Neural cell (in vitro differentiated cells): ENCODE measurements at regions not wholly inside any gene's neighbourhood (a gene's known extent, or its start where the extent isn't known, plus 50 kb on each side); places are given as distances from the start of the nearest gene placed in this dataset.
"Not testable (repeated sequence)": the region's sequence is repeated elsewhere in the genome, so short reads cannot be mapped to it uniquely, and the experiment has no call there.

Source experiments
- H2AFZ ChIP-seq: fragments of 200-600, 300-800 bp; sonication (generic), shearing (Covaris generic); 2 replicates; pipeline ENCODE4 v1.6.0; 2014; ENCODE audit warnings: low read depth, mild to moderate bottlenecking, antibody characterized with exemption, low read length, moderate library complexity
- H3F3A ChIP-seq: fragments of 200-600 bp; shearing (Covaris generic); 2 replicates; pipeline ENCODE4 v1.6.1; 2016; ENCODE audit warnings: mild to moderate bottlenecking, moderate library complexity, mixed read lengths, antibody characterized with exemption, low read length; ENCODE audit not compliant: insufficient read depth, poor library complexity, severe bottlenecking
- H3K27ac ChIP-seq: fragments of 200-600, 300-800 bp; sonication (generic), shearing (Covaris generic); 2 replicates; pipeline ENCODE4 v1.5.1; 2014; ENCODE audit warnings: mild to moderate bottlenecking, low read length, moderate library complexity
- H3K27me3 ChIP-seq: fragments of 300-800, 200-600 bp; sonication (generic), shearing (Covaris generic); 2 replicates; pipeline ENCODE4 v1.6.0; 2014; ENCODE audit warnings: mild to moderate bottlenecking, low read depth, low read length, moderate library complexity; ENCODE audit not compliant: insufficient read depth
- H3K36me3 ChIP-seq: fragments of 300-800, 200-600 bp; sonication (generic), shearing (Covaris generic); 2 replicates; pipeline ENCODE4 v1.5.1; 2014; ENCODE audit warnings: mild to moderate bottlenecking, antibody characterized with exemption, low read length, moderate library complexity; ENCODE audit not compliant: insufficient read depth
- H3K4me2 ChIP-seq: fragments of 300-800, 200-600 bp; sonication (generic), shearing (Covaris generic); 2 replicates; pipeline ENCODE4 v1.6.0; 2014; ENCODE audit warnings: mild to moderate bottlenecking, low read length
- H3K4me3 ChIP-seq: fragments of 300-800, 200-600 bp; sonication (generic), shearing (Covaris generic); 2 replicates; pipeline ENCODE4 v1.5.1; 2014; ENCODE audit warnings: mild to moderate bottlenecking, low read length, moderate library complexity
- H3K79me2 ChIP-seq: fragments of 200-600 bp; shearing (Covaris generic); replicated peaks from 2 replicates; pipeline ENCODE4 v1.6.0; 2014; ENCODE audit warnings: mild to moderate bottlenecking, low read length, moderate library complexity; ENCODE audit not compliant: insufficient read depth
- H3K9ac ChIP-seq: fragments of 300-800, 200-600 bp; sonication (generic), shearing (Covaris generic); 2 replicates; pipeline ENCODE4 v1.6.1; 2016; ENCODE audit warnings: mild to moderate bottlenecking, low read length, mixed read lengths
- H3K9me2 ChIP-seq: fragments of 200-600 bp; shearing (Covaris generic); 2 replicates; pipeline ENCODE4 v1.6.1; 2016; ENCODE audit warnings: mild to moderate bottlenecking, low read length, mixed read lengths; ENCODE audit not compliant: insufficient read depth
- H3K9me3 ChIP-seq: fragments of 200-600, 300-800 bp; sonication (generic), shearing (Covaris generic); 2 replicates; pipeline ENCODE4 v1.6.1; 2016; ENCODE audit warnings: mild to moderate bottlenecking, mixed run types, low read length, moderate library complexity, mixed read lengths
- H4K20me1 ChIP-seq: fragments of 200-600 bp; shearing (Covaris generic); 2 replicates; pipeline ENCODE4 v1.6.1; 2016; ENCODE audit warnings: mild to moderate bottlenecking, mixed run types; ENCODE audit not compliant: insufficient read depth
- CTCF ChIP-seq: fragments of 450-650 bp; IDR thresholded peaks from 2 replicates; pipeline ENCODE4 v1.5.1; 2014; ENCODE audit warnings: antibody characterized with exemption, mild to moderate bottlenecking, moderate library complexity; ENCODE audit not compliant: poor library complexity, severe bottlenecking
- EP300 ChIP-seq: fragments of 450-650 bp; conservative IDR thresholded peaks from 2 replicates; pipeline ENCODE4 v1.6.1; 2014; ENCODE audit warnings: antibody characterized with exemption, mild to moderate bottlenecking, moderate library complexity; ENCODE audit not compliant: poor library complexity, severe bottlenecking
- EZH2 ChIP-seq: fragments of 200-600, 300-800 bp; shearing (Covaris generic), sonication (generic); IDR thresholded peaks from 2 replicates; pipeline ENCODE4 v1.6.1; 2014; ENCODE audit warnings: antibody characterized with exemption, low read length, borderline replicate concordance, mild to moderate bottlenecking; ENCODE audit not compliant: insufficient read depth, poor library complexity, severe bottlenecking
- MXI1 ChIP-seq: fragments of 450-650 bp; conservative IDR thresholded peaks from 2 replicates; pipeline ENCODE4 v1.6.1; 2014; ENCODE audit warnings: antibody characterized with exemption, mild to moderate bottlenecking; ENCODE audit not compliant: poor library complexity, severe bottlenecking
- POLR2AphosphoS5 ChIP-seq: IDR thresholded peaks from 2 replicates; pipeline ENCODE4 v1.6.1; 2012
- RAD21 ChIP-seq: fragments of 450-650 bp; conservative IDR thresholded peaks from 2 replicates; pipeline ENCODE4 v1.6.1; 2014; ENCODE audit warnings: antibody characterized with exemption, mild to moderate bottlenecking, moderate library complexity
- REST ChIP-seq: IDR thresholded peaks from 2 replicates; pipeline ENCODE4 v1.6.1; 2012; ENCODE audit warnings: borderline replicate concordance
- SMC3 ChIP-seq: fragments of 450-650 bp; conservative IDR thresholded peaks from 2 replicates; pipeline ENCODE4 v1.6.1; 2014; ENCODE audit warnings: antibody characterized with exemption, mild to moderate bottlenecking, moderate library complexity; ENCODE audit not compliant: poor library complexity

GRCh38 chr16:77113835-77114234 lies 77.2 kb upstream of the MON1B start:
- H3K27me3 ChIP-seq, result no peaks in the 10 kb centered on the region
- no peaks in the 10 kb centered on the region for H3F3A ChIP-seq
- H3K9ac ChIP-seq, result no peak overlapping the region
- no peak overlapping the region for H2AFZ ChIP-seq
- no peaks in the 10 kb centered on the region for H3K36me3 ChIP-seq
- H3K79me2 ChIP-seq, result no peaks in the 10 kb centered on the region
- no peak overlapping the region for H3K4me2 ChIP-seq
- no peak overlapping the region for H3K27ac ChIP-seq
- no peak overlapping the region for H3K4me3 ChIP-seq
- no peak for TF ChIP-seq REST
- no peak for TF ChIP-seq EP300
- no peak for TF ChIP-seq CTCF
- TF ChIP-seq RAD21, result no peak
- no peak for TF ChIP-seq SMC3
- TF ChIP-seq EZH2, result no peak
- no peaks in the 10 kb centered on the region for H3K9me2 ChIP-seq
- H4K20me1 ChIP-seq, result no peaks in the 10 kb centered on the region
- no peaks in the 10 kb centered on the region for H3K9me3 ChIP-seq

GRCh38 chr16:77114361-77114760 lies 76.6 kb upstream of the MON1B start:
- H3K4me3 ChIP-seq, H3K9me2 ChIP-seq, H3K79me2 ChIP-seq, H3K9me3 ChIP-seq, H3F3A ChIP-seq, H3K36me3 ChIP-seq, H3K4me2 ChIP-seq, H3K9ac ChIP-seq, H3K27me3 ChIP-seq, H4K20me1 ChIP-seq, H2AFZ ChIP-seq, H3K27ac ChIP-seq: not testable (repeated sequence)

- Histone ChIP-seq H3K27ac (no peak overlapping the region), H3K9ac (no peak overlapping the region), H4K20me1 (no peaks in the 10 kb centered on the region), H3K27me3 (no peaks in the 10 kb centered on the region), H3K36me3 (no peaks in the 10 kb centered on the region), H3K9me2 (no peaks in the 10 kb centered on the region), H3K4me2 (no peak overlapping the region), H3K9me3 (no peaks in the 10 kb centered on the region), H3F3A (no peaks in the 10 kb centered on the region), H2AFZ (no peak overlapping the region), H3K79me2 (no peaks in the 10 kb centered on the region), H3K4me3 (no peak overlapping the region)
- TF ChIP-seq REST (no peak), SMC3 (no peak), POLR2AphosphoS5 (no peak), CTCF (no peak), MXI1 (no peak), RAD21 (no peak), EZH2 (no peak)
These were observed 74.1 kb upstream of the MON1B start for GRCh38 chr16:77116856-77117255.
